ENCODE measurements at regions not wholly inside any gene's neighbourhood (a gene's known extent, or its start where the extent isn't known, plus 50 kb on each side); places are given as distances from the start of the nearest gene placed in this dataset.

DNA sequence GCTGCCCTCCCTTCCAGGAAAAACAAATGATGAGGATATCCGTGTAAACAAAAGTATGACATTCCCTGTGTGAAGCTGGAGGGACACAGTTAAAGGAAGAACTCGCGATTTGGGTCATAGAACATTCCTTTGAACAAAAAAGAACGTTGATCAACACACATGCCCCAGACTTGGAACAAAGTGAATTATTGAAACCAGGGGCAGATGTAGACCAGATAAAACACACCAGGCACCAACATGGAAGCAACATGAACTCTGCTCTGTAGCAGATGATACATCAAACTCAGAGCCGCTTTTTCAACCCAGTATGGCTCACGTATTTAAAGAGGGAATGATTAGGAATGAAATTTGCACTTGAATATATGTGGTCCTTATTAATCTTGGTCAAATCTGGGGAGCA lies 206.5 kb downstream of the TMEM182 start:
- no peak overlapping the region for H3K4me2 ChIP-seq (ENCODE audit: insufficient read depth, insufficient read length, low read length)
- H3K27me3 ChIP-seq (ENCODE audit: insufficient read depth, low read length), result no peaks in the 10 kb centered on the region
- H2BK15ac ChIP-seq (ENCODE audit: low read depth, low read length), result no peak overlapping the region
- no peaks in the 10 kb centered on the region for H4K20me1 ChIP-seq (ENCODE audit: control insufficient read depth, insufficient read depth, insufficient read length)
- H3T11ph ChIP-seq (ENCODE audit: low read length), result no peak overlapping the region
- no peak overlapping the region for H3K27ac Mint-ChIP-seq
- H2BK120ac ChIP-seq (ENCODE audit: low read depth, low read length, poor library complexity, severe bottlenecking), result no peak overlapping the region
- DNase-seq, result no peak
- H4K5ac ChIP-seq (ENCODE audit: insufficient read length, low read depth, low read length), result no peak overlapping the region
- no peak overlapping the region for H3K9ac ChIP-seq (ENCODE audit: extremely low read depth, insufficient read length, low read length)
- WGBS (ENCODE audit: extremely low coverage, insufficient read length, low lambda C conversion rate), result no CpG with 5 or more reads among the region's 6 CpGs
- no peak overlapping the region for H3K14ac ChIP-seq (ENCODE audit: insufficient read depth, low read length)
- no peak overlapping the region for H3K4me3 Mint-ChIP-seq
- no peaks in the 10 kb centered on the region; the same call in 1 of the 2 replicates for H3K27me3 Mint-ChIP-seq (ENCODE audit: low read depth)
- H4K91ac ChIP-seq (ENCODE audit: insufficient read length, low read depth, low read length), result no peak overlapping the region
- no peak overlapping the region for H3K56ac ChIP-seq (ENCODE audit: insufficient read length, low read depth, low read length)
- no peak overlapping the region for H4K8ac ChIP-seq (replicated peaks; ENCODE audit: insufficient read length, low read depth, low read length)
- H3K27ac ChIP-seq (ENCODE audit: insufficient read length, low read depth, low read length), result no peak overlapping the region
- H3K4me1 ChIP-seq (ENCODE audit: insufficient read depth, low read length), result no peaks in the 10 kb centered on the region
- no peak overlapping the region for H3K4ac ChIP-seq (ENCODE audit: low read depth, low read length)
- no peak overlapping the region for H2BK12ac ChIP-seq (ENCODE audit: insufficient read length, low read depth, low read length)
- no peak overlapping the region for H2AK5ac ChIP-seq (ENCODE audit: insufficient read length, low read length)
- H3K79me1 ChIP-seq (ENCODE audit: insufficient read depth, low read depth, low read length, poor library complexity, severe bottlenecking), result no peaks in the 10 kb centered on the region
- TF ChIP-seq, protein P1, sequence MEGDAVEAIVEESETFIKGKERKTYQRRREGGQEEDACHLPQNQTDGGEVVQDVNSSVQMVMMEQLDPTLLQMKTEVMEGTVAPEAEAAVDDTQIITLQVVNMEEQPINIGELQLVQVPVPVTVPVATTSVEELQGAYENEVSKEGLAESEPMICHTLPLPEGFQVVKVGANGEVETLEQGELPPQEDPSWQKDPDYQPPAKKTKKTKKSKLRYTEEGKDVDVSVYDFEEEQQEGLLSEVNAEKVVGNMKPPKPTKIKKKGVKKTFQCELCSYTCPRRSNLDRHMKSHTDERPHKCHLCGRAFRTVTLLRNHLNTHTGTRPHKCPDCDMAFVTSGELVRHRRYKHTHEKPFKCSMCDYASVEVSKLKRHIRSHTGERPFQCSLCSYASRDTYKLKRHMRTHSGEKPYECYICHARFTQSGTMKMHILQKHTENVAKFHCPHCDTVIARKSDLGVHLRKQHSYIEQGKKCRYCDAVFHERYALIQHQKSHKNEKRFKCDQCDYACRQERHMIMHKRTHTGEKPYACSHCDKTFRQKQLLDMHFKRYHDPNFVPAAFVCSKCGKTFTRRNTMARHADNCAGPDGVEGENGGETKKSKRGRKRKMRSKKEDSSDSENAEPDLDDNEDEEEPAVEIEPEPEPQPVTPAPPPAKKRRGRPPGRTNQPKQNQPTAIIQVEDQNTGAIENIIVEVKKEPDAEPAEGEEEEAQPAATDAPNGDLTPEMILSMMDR (conservative IDR thresholded peaks at IDR 0.05), result no peak
- no peaks in the 10 kb centered on the region for H3K9me3 Mint-ChIP-seq
- H3K36me3 Mint-ChIP-seq (ENCODE audit: insufficient read depth in 1 of 3, low read depth in 3 of 3), result no peaks in the 10 kb centered on the region; a peak in 1 of 7 replicates
- no peaks in the 10 kb centered on the region for H3K4me1 Mint-ChIP-seq
- no peak overlapping the region for H3K23ac ChIP-seq (ENCODE audit: insufficient read length, low read depth, low read length)
- no peaks in the 10 kb centered on the region for H3K9me3 ChIP-seq (ENCODE audit: control insufficient read depth, low read depth, low read length)
- H2BK20ac ChIP-seq (ENCODE audit: low read depth, low read length, poor library complexity, severe bottlenecking), result no peak overlapping the region
- no peak overlapping the region for H3K18ac ChIP-seq (ENCODE audit: insufficient read length, low read depth, low read length)
- no peaks in the 10 kb centered on the region for H3K79me2 ChIP-seq (ENCODE audit: insufficient read depth, low read length)
- no peak overlapping the region for H2AFZ ChIP-seq (ENCODE audit: low read length)
- H2BK5ac ChIP-seq (ENCODE audit: insufficient read length, low read length), result no peak overlapping the region
- no peaks in the 10 kb centered on the region for H3K23me2 ChIP-seq (ENCODE audit: insufficient read length, low read depth, low read length, poor library complexity, severe bottlenecking)

All from H9 (cell line).